ENCODE measurements at regions not wholly inside any gene's neighbourhood (a gene's known extent, or its start where the extent isn't known, plus 50 kb on each side); places are given as distances from the start of the nearest gene placed in this dataset.

DNA sequence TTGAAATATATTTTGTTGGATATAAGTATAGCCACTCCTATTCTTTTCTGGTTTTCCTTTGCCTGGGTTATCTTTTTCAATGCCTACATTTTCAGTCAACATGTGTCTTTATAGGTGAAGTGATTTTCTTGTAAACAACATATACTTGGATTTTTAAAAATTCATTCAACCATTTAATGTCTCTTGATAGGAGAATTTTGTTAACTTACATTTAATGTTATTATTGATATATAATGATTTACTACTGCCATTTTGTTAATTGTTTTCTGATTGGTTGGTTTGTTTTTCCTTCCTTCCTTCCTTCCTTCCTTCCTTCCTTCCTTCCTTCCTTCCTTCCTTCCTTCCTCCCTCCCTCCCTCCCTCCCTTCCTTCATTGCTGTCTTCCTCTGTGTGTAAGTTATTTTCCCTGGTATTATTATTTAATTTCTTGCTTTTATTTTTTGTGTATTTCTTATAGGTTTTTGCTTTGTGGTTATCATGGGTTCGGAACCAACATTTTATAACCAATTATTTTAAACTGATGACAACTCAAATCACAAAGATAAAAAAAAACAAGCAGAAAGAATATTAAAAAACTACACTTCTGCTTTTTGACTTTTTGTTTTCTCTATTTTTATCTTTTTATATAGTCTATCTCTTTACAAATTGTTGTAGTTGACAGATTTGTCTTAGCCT, 330.1 kb upstream of the GRID2 start:
- TF ChIP-seq, protein P1, sequence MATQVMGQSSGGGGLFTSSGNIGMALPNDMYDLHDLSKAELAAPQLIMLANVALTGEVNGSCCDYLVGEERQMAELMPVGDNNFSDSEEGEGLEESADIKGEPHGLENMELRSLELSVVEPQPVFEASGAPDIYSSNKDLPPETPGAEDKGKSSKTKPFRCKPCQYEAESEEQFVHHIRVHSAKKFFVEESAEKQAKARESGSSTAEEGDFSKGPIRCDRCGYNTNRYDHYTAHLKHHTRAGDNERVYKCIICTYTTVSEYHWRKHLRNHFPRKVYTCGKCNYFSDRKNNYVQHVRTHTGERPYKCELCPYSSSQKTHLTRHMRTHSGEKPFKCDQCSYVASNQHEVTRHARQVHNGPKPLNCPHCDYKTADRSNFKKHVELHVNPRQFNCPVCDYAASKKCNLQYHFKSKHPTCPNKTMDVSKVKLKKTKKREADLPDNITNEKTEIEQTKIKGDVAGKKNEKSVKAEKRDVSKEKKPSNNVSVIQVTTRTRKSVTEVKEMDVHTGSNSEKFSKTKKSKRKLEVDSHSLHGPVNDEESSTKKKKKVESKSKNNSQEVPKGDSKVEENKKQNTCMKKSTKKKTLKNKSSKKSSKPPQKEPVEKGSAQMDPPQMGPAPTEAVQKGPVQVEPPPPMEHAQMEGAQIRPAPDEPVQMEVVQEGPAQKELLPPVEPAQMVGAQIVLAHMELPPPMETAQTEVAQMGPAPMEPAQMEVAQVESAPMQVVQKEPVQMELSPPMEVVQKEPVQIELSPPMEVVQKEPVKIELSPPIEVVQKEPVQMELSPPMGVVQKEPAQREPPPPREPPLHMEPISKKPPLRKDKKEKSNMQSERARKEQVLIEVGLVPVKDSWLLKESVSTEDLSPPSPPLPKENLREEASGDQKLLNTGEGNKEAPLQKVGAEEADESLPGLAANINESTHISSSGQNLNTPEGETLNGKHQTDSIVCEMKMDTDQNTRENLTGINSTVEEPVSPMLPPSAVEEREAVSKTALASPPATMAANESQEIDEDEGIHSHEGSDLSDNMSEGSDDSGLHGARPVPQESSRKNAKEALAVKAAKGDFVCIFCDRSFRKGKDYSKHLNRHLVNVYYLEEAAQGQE (IDR thresholded peaks at IDR 0.05; ENCODE audit: insufficient read depth in 1 of 2, low read depth in 2 of 2, low read length in 2 of 2): no peak
- no peak for TF ChIP-seq POLR2AphosphoS5 (IDR thresholded peaks at IDR 0.05; ENCODE audit: low read depth, low read length)
- no peak for TF ChIP-seq TAF1 (IDR thresholded peaks at IDR 0.05; ENCODE audit: borderline replicate concordance, insufficient read depth, low read length)
- no peak for TF ChIP-seq SIN3A (IDR thresholded peaks at IDR 0.05; ENCODE audit: borderline replicate concordance, insufficient read depth, low read length)
- no peak for TF ChIP-seq FOXP2 (optimal IDR thresholded peaks at IDR 0.05; ENCODE audit: borderline replicate concordance, extremely low read depth, extremely low read length, insufficient read depth)
